Upper lobe of left lung (tissue), 6 donors: ENCODE measurements at regions not wholly inside any gene's neighbourhood (a gene's known extent, or its start where the extent isn't known, plus 50 kb on each side); places are given as distances from the start of the nearest gene placed in this dataset.
"Not testable (repeated sequence)": the region's sequence is repeated elsewhere in the genome, so short reads cannot be mapped to it uniquely, and the experiment has no call there.

Source experiments
- ATAC-seq, 2 donors: fragments of 200-7000 bp; cut with Tn5 transposase; one replicate each; pipeline ENCODE4 v1.9.1; 2022; ENCODE audit warnings: mild to moderate bottlenecking in 2 of 2, moderate library complexity in 2 of 2; ENCODE audit not compliant: low FRiP score in 2 of 2
- DNase-seq, 2 donors: peaks; one replicate each; pipeline ENCODE4 v3.0.0-alpha.2; 2019 to 2020
- H3K27ac ChIP-seq, 4 donors: fragments of 200-600 bp; sonication (generic); one replicate each; pipeline ENCODE4 v1.5.1; 2016 to 2019
- H3K27me3 ChIP-seq, 4 donors: fragments of 200-600 bp; sonication (generic); one replicate each; pipeline ENCODE4 v1.5.1; 2017 to 2019
- H3K36me3 ChIP-seq, 4 donors: fragments of 200-600 bp; sonication (generic); one replicate each; pipeline ENCODE4 v1.5.1; 2016 to 2019
- H3K4me1 ChIP-seq, 4 donors: fragments of 200-600 bp; sonication (generic); one replicate each; pipeline ENCODE4 v1.5.1; 2018 to 2019
- H3K4me3 ChIP-seq, 4 donors: fragments of 200-600 bp; sonication (generic); one replicate each; pipeline ENCODE4 v1.5.1; 2017 to 2019; ENCODE audit warnings: mild to moderate bottlenecking in 2 of 4, moderate library complexity in 1 of 4
- H3K9me3 ChIP-seq, 4 donors: fragments of 200-600 bp; sonication (generic); one replicate each; pipeline ENCODE4 v1.5.1; 2018 to 2019
- CTCF ChIP-seq, 6 experiments: fragments of 450-650 bp in 4 of 6; fragments of 200-600 bp in 2 of 6; sonication (generic) in 2 of 6; IDR thresholded peaks; one replicate each; pipeline ENCODE4 v1.5.1; 2016 to 2019; ENCODE audit warnings: antibody characterized with exemption in 6 of 6
- EP300 ChIP-seq, 4 donors: sonication (generic); formaldehyde crosslinking; IDR thresholded peaks; one replicate each; pipeline ENCODE4 v1.5.1; 2017; ENCODE audit warnings: antibody characterized with exemption in 4 of 4, control low read depth in 2 of 4
- POLR2A ChIP-seq, 4 donors: fragments of 450-650 bp; IDR thresholded peaks; one replicate each; pipeline ENCODE4 v1.5.1; 2016 to 2017; ENCODE audit warnings: antibody characterized with exemption in 4 of 4, mild to moderate bottlenecking in 2 of 4
- POLR2AphosphoS5 ChIP-seq, 2 donors: sonication (generic); formaldehyde crosslinking; IDR thresholded peaks; one replicate each; pipeline ENCODE4 v1.5.1; 2017; ENCODE audit warnings: antibody characterized with exemption in 2 of 2
- WGBS, 2 donors: methylation state at CpG; one replicate each; pipeline ENCODE4 v1.1.5; 2017 to 2018; 5-methylcytosine and 5-hydroxymethylcytosine counted together
- donor health status: DM: no; HTN: no; CAD: no; lungs with moderate emphysema.
- donor health status: DM: no; HTN: yes; CAD: no; lungs with severe emphysema.

GRCh38 chr6:111942561-111942960 lies 69.3 kb upstream of the FYN start:
- peaks cover 0 to 3% (median 0%) of the 10 kb centered on the region in 4 donors for H3K9me3 ChIP-seq
- H3K27me3 ChIP-seq = no peaks in the 10 kb centered on the region
- H3K27ac ChIP-seq = no peak overlapping the region
- H3K4me3 ChIP-seq = no peak overlapping the region
- H3K4me1 ChIP-seq = no peaks in the 10 kb centered on the region
- TF ChIP-seq POLR2AphosphoS5 (IDR thresholded peaks at IDR 0.05) (no peak), EP300 (IDR thresholded peaks at IDR 0.05) (no peak), POLR2A (IDR thresholded peaks at IDR 0.05) (no peak), CTCF (IDR thresholded peaks at IDR 0.05) (no peak)
- ATAC-seq = peak in 1 of 2 donors; percentile 42
- no peaks in the 10 kb centered on the region for H3K36me3 ChIP-seq
- WGBS, 2 donors = 65 to 86% methylated on average over 2 of the region's 2 CpGs
- no peak for DNase-seq

GRCh38 chr6:111943266-111943665 lies 70.0 kb upstream of the FYN start:
- Histone ChIP-seq H3K27ac (no peak overlapping the region), H3K9me3 (peaks cover 0 to 3% (median 0%) of the 10 kb centered on the region in 4 donors), H3K4me3 (no peak overlapping the region), H3K27me3 (no peaks in the 10 kb centered on the region), H3K36me3 (no peaks in the 10 kb centered on the region), H3K4me1 (no peaks in the 10 kb centered on the region)
- WGBS, 2 donors = 64 to 74% methylated on average over 3 of the region's 3 CpGs
- TF ChIP-seq POLR2AphosphoS5 (IDR thresholded peaks at IDR 0.05) (no peak), EP300 (IDR thresholded peaks at IDR 0.05) (no peak), POLR2A (IDR thresholded peaks at IDR 0.05) (no peak), CTCF (IDR thresholded peaks at IDR 0.05) (no peak)
- ATAC-seq = no peak
- DNase-seq = no peak

- peaks cover 0 to 3% (median 0%) of the 10 kb centered on the region in 4 donors for H3K9me3 ChIP-seq
- H3K27me3 ChIP-seq = no peaks in the 10 kb centered on the region
- no peaks in the 10 kb centered on the region for H3K4me1 ChIP-seq
- peak in 1 of 2 donors; percentile 45 for ATAC-seq
- TF ChIP-seq POLR2A (IDR thresholded peaks at IDR 0.05) (no peak), POLR2AphosphoS5 (IDR thresholded peaks at IDR 0.05) (peak in 1 of 2 donors; percentile 11), EP300 (IDR thresholded peaks at IDR 0.05) (peak in 1 of 4 donors; percentile 8)
- H3K36me3 ChIP-seq = no peaks in the 10 kb centered on the region
- 76 to 95% methylated on average over 3 of the region's 3 CpGs for WGBS, 2 donors
- H3K4me3 ChIP-seq = no peak overlapping the region
- no peak overlapping the region for H3K27ac ChIP-seq
- DNase-seq = peak in 1 of 2 donors; percentile 42
Measured at GRCh38 chr6:111943726-111944125, 70.5 kb upstream of the FYN start.

GRCh38 chr6:111944541-111944940 lies 71.3 kb upstream of the FYN start:
- Histone ChIP-seq H3K27me3 (no peaks in the 10 kb centered on the region), H3K27ac (no peak overlapping the region), H3K4me3 (no peak overlapping the region), H3K9me3 (peaks cover 0 to 3% (median 0%) of the 10 kb centered on the region in 4 donors), H3K36me3 (no peaks in the 10 kb centered on the region), H3K4me1 (no peaks in the 10 kb centered on the region)
- WGBS, 2 donors = 76 to 90% methylated on average over 2 of the region's 2 CpGs
- ATAC-seq (no peak), DNase-seq (no peak)
- TF ChIP-seq POLR2AphosphoS5 (IDR thresholded peaks at IDR 0.05) = no peak
- TF ChIP-seq POLR2A (IDR thresholded peaks at IDR 0.05) = no peak
- TF ChIP-seq EP300 (IDR thresholded peaks at IDR 0.05) = no peak
- no peak for TF ChIP-seq CTCF (IDR thresholded peaks at IDR 0.05)

GRCh38 chr6:111949546-111949945 lies 76.3 kb upstream of the FYN start:
- ATAC-seq (no peak), DNase-seq (no peak)
- 85 to 93% methylated on average over 3 of the region's 3 CpGs for WGBS, 2 donors
- no peaks in the 10 kb centered on the region for H3K9me3 ChIP-seq
- H3K27ac ChIP-seq = no peak overlapping the region
- no peaks in the 10 kb centered on the region for H3K4me1 ChIP-seq
- no peaks in the 10 kb centered on the region for H3K36me3 ChIP-seq
- no peak for TF ChIP-seq POLR2A (IDR thresholded peaks at IDR 0.05)
- no peaks in the 10 kb centered on the region for H3K27me3 ChIP-seq
- no peak overlapping the region for H3K4me3 ChIP-seq

- WGBS, 2 donors = 82 to 86% methylated on average over 3 of the region's 3 CpGs
- not testable (repeated sequence) for H3K9me3 ChIP-seq, DNase-seq, H3K27me3 ChIP-seq, H3K36me3 ChIP-seq, H3K4me1 ChIP-seq, H3K27ac ChIP-seq, ATAC-seq, H3K4me3 ChIP-seq
Measured at GRCh38 chr6:111949984-111950383, 76.7 kb upstream of the FYN start.
